NCI-H128 (cell line): ENCODE measurements at regions not wholly inside any gene's neighbourhood (a gene's known extent, or its start where the extent isn't known, plus 50 kb on each side); places are given as distances from the start of the nearest gene placed in this dataset.

ENCODE experiments used
- DNase-seq: peaks from one replicate; lab custom pipeline; 2025; ENCODE audit not compliant: unreplicated experiment; lab: John Stamatoyannopoulos, UW

- no peak for DNase-seq
Observed at GRCh38 chr5:133744051-133744959, 132.0 kb upstream of the FSTL4 start.

DNA sequence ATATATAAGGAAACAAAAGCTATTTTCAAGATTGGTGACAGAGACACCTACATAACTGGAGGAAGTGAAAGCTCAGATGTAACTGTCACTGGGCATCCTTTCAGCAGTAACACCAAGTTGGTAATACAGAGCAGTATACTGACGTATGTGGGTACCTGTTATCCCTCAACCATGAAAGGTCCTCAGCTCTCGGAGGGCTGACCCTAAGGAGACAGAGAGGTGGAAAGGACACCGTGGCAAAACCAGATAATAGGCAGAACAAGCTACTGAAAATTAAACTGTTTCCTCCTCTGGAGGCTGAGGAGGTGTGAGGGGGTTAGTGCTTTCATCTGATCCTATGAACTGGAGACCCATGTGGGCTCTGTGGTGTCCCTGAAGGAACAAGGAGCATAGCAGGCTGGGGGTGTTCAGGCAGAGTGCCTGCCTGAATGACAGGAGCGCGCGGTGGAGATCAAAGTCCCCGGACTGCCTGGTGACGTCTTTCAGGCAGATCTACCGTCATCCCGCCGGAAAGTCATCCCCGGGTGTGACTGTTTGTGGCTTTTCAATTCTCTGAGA, 130.2 kb upstream of the FSTL4 start:
- DNase-seq: no peak

GRCh38 chr5:133741818-133742355, 129.5 kb upstream of the FSTL4 start:
- no peak for DNase-seq

DNA sequence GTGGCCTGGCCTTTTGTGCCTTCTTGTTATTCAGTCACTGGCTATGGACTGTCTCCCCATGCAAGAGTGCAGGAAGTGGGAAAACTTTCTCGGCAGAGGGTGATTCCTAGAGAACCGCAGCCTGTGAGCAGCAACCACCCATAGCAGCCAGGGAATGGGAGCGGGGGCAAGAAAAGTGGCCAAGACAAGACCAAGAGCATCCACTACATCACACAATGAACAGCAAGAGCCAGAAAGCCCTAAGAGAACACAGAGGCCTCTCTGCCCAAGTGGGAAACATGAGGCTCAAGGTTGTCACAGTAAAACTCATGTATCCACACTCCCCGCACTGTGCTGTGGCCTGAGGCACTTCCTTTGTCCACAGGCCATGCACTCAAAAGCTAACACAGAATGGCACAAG, 129.1 kb upstream of the FSTL4 start:
- DNase-seq: no peak

GRCh38 chr5:133739181-133739780, 126.9 kb upstream of the FSTL4 start:
- no peak for DNase-seq

DNA sequence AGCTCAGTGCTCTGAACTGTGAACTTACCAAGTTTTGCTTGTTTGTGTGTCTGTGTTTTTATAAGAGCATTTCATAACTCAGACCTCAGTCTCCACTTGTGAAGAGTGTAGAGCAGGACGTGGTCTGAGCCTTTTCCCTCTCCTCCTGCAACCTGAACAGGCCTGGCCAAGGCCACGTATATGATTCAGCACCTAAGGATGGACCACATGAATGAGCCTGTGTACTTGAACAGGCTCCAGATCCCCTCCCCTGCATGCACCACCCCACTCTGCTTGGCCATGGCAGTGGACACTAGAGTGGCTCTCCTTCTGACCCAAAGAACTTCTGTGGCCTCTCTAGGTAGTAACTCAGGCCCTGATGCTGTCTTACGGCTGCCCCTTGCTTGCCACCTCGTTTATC, 125.9 kb upstream of the FSTL4 start:
- DNase-seq: no peak

- no peak for DNase-seq
Observed at GRCh38 chr5:133736512-133736911, 124.2 kb upstream of the FSTL4 start.

DNA sequence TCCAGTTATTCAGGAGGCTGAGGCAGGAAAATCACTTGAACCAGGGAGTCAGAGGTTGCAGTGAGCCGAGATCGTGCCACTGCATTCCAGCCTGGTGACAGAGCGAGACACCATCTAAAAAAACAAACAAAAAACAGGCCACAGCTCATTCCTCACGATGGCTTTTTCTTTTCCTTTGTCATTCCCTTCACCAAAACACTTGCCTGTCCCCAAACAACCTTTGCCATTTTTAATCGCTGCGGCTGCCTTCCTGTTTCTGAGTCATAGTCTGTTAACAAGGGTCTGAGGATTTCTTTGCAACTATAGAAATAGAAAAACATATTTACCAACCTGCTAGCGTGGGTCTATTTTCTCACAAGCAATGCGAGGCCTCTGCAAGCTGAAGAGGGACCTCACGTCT, 123.0 kb upstream of the FSTL4 start:
- no peak for DNase-seq

DNA sequence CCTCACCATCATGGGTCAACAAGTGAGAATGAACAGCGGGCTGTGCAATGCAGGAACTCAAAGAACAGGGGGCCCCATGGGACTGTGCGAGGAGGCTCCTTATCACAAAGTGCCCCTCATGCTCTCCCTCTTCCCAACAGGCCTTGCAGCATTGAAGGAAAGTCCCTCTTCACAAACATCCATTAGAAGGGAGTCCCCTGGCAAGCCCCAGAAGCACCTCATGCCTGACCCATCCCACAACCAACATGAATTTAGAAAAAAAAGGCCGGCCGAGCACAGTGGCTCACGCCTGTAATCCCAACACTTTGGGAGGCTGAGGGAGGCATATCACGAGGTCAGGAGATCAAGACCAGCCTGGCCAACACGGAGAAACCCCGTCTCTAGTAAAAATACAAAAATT, 122.6 kb upstream of the FSTL4 start:
- DNase-seq: no peak

DNA sequence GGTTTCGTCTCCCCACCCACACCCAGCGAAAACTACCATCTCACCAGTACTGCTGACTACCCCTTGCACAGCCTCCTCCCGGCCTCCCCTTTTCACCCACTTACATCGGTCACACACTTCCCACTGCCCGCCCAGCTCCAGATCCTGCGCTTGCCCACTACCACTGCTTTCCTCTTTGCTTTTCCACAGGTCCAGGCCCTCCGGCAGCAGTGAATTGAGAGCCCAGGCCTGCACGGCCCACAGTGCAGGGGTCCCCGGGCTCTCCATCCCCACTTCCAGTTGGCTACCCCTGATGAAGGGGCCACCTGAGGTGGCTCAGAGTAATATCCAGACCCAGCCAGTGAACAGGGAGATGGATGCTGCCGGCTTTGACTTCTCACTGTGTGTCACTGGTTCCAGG, 120.2 kb upstream of the FSTL4 start:
- DNase-seq: no peak

- no peak for DNase-seq
Observed at GRCh38 chr5:133731951-133732350, 119.6 kb upstream of the FSTL4 start.

DNA sequence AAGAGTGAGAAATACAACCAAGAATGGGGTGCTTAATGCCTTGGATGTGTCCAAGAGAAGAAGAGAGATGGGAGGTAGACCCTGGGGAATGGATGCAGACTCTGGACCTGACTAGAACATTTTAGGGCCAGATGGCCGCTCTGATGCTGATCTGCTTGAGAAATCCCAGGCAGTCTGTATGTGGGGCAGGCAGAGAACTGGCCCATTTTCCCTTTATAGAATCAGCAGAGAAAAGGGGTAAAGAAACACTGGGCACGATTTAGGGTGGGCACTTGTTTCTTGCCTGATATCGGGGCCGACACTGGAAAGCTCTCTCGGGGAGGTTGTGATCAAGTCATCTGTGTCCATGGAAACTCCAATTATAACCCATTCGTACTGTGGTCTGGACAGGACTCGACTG, 118.5 kb upstream of the FSTL4 start:
- DNase-seq: no peak

DNA sequence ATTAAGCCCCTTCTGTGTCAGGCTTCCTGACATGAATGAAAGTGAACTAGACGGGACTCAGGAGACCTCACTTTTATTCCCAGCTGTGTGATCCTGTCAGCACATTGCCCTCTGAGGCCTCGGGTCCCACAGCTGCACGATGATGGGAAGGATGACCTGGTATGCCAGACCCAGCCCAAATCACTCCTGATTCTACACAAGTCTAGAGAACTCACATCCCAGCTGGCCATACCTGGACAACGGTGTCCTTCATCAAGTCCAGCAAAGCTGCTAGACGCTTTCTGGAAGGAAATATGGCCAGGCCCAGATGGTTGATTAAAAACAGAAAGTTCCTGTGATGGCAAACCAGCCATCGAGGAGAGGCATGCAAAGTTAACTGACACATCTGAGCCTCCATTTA, 118.0 kb upstream of the FSTL4 start:
- no peak for DNase-seq

GRCh38 chr5:133729800-133730199, 117.5 kb upstream of the FSTL4 start:
- no peak for DNase-seq

DNA sequence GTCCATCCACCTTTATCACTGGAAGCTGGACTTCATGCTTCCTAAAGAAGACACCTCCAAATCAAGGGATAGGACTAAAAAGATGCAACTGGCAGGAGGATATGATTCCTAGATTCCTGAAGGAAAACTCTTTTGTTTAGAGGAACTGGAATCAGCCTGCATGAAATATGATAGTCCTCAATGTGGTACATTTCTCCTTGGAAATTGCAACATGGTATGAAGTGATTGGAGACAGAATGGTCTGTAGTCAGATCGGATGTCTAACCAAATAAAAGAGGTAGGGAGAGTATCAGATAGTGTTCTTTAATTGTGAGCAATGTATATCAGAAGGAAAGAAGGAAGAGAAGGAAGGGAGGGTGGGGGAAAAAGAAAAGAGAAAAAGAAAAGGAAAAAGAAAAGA, 116.1 kb upstream of the FSTL4 start:
- no peak for DNase-seq

DNA sequence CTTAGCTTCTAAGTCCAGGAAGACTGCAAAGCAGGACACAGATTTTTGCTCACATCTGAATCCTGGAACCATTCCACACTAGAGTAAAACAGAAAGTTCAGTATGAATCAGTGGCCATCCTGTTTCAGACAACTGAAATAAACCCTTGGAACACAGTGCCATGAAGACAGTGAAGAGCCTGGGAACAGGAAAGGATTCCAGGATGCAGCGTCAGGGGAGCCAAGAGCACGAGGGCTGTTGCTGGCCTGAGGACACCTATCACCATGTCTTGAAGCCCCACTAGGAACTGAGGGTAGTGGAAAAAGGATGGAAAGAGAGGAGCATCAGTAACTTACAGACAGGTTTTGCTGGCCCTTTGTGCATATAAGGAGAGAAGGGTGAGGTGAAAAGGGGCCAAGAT, 115.3 kb upstream of the FSTL4 start:
- DNase-seq: no peak

DNA sequence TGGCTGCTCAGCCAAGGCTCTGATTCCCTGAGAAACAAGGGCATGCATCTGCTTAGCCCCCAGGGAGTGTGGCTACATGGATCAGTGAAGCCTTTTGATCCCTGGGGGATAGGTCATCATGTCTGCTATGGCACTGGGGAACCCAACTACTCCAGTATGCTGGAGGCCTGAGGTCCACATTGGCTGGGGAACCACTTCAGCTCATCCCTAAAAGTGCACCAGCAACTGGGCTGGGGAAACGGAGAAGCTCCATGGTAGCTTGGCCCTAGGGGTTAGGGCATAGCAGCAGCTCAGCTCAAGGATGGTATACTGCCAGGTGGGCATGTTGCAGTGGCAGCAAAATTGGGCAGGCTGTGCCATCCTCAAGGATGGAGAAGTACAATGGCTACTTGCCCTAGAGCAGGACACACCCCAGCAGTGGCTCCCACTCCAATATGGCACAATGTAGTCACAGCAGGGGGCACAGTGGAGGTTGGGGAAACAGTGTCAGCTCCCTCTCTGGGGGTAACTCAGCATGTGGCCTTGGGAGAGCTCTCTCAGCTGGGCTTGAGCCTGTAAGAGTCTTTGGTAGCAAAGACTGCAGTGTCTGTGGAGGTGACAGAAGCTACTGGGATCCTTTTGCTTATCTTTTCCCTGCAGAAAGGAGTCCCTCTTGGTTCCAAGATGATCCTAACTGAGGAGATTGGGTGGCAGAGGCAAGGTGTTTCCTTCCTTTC, 111.5 kb upstream of the FSTL4 start:
- no peak for DNase-seq

DNA sequence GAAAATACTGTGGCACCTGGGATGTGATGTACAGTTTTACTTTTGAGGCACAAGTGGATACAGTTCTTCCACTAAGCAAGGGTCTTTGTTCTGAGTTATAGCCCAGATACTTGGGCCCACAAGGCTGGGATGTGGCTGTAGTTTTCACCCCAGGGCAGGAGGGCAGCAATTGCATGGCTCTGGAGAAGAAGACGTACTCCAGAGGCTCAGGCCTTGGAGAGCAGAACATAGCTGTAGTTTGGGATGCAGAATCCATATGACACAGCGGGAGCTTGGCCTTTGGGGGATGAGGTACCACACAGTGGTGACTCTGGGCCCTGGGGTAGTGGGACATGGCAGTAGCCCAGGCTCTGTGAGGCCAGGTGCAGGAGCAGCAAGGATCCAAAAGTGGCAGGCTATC, 110.8 kb upstream of the FSTL4 start:
- no peak for DNase-seq

GRCh38 chr5:133721365-133721764, 109.0 kb upstream of the FSTL4 start:
- DNase-seq: no peak

GRCh38 chr5:133718457-133718856, 106.1 kb upstream of the FSTL4 start:
- DNase-seq: no peak

DNA sequence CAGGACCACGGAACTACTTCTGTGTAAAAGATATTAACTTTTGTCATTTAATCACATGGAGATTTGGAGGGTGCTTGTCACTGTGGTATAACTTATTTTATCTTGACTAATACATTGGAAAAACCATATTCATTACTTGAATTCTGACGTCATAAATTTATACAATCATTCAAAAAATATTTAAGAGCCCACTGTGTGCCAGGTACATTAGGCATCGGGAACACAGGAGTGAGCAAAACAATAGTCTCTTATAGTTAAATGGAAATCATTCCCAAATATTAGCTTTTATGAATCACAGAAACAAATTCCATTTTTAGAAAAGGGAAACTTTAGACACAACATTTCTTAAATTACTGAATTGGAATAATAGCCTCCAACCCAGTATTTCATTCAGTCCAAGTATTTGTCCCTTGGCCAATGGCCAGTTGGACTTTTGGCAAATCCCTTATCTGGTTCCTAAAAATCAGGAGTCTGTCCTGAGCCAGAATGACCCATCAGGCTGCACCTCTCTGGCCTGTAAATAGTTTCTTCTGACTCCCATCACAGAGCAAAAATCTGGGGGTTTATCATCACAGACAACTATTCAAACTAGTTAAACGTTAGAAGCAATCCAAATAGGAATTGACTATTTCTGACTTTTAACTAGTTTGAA, 104.3 kb upstream of the FSTL4 start:
- no peak for DNase-seq
